HG03025 (cell line): ENCODE measurements at regions not wholly inside any gene's neighbourhood (a gene's known extent, or its start where the extent isn't known, plus 50 kb on each side); places are given as distances from the start of the nearest gene placed in this dataset.

Experiments used
- ATAC-seq: cut with Tn5 transposase; IDR thresholded peaks from one replicate; pipeline ENCODE4 v1.9.1; 2021; ENCODE audit warnings: mild to moderate bottlenecking, moderate library complexity; ENCODE audit not compliant: unreplicated experiment, low FRiP score

GRCh38 chr6:22394691-22395090 is 97.9 kb upstream of the PRL start:
- no peak for ATAC-seq

- no peak for ATAC-seq
Observed at GRCh38 chr6:22399693-22400092, 102.9 kb upstream of the PRL start.

DNA sequence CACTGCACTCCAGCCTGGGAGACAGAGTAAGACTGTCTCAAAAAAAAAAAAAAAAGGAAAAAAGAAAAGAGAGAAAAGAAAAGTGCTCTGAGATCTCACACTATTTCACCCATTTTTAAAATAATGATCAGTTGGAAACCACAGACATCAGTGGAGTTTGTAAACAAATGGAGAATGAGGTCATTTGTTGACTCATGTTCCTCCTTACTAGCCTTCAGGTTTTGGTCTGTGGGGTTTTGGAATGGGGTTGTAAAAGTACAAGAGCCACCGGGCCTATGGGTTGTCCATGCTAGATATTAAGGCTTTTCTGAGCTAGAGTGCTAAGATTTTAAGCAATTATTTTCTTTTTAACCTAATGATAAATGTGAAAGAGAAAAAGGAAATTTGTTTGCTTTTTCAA is 104.4 kb upstream of the PRL start:
- no peak for ATAC-seq

DNA sequence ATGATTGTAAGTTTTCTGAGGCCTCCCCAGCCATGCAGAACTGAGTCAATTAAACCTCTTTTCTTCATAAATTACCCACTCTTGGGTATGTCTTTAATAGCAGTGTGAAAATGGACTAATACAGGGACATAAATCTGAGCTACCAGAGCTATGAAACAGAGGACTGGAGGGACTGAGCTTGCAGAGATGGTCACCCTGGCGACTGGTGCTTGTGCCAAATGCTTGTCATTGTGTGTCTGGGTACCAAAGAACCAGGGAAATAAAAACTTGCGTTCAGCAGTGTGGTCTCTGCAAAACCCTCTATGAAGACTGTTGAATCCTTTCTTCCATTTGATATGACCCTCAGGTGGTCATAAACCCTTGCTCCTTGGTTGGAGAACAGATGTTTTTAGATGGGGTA is 105.1 kb upstream of the PRL start:
- no peak for ATAC-seq

DNA sequence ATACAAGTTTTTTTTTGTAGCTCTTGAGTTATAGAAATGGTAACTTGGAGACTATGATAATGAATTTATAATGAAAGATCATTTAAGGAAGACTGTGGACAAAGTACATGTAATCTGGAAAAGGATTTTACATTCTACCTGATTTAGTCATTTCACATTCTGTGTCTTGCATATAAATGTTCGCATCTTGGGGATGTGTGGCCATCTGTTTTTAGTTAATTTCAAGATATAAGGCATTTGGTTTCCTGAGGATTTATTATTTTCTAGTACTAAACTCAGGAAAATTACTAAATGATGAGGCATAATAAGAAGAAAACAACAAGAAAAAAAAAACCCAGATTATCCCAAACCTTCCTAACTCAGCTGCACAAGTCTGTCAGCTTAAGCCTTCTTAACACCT is 112.7 kb upstream of the PRL start:
- no peak for ATAC-seq

GRCh38 chr6:22411376-22412105 is 114.7 kb upstream of the PRL start:
- no peak for ATAC-seq

DNA sequence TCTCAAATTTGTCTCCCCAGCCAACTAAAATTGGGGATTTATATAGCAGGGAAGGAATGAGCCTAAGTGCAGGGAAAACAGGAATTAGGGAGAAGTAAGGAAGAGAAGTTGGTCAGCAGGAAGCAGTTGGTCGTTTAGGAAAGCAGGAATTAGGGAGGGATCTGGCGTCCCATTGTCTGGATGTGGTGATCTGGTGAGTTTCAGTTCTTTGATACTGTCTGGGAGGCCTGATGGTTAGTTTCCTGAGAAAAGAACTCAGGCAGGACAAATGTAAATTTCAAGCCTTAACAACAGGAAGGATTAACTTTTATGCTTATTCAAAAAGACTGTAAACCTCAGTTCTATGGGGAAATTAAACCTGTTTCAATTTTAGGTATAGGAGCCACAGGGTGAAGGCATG is 116.2 kb upstream of the PRL start:
- ATAC-seq: no peak

DNA sequence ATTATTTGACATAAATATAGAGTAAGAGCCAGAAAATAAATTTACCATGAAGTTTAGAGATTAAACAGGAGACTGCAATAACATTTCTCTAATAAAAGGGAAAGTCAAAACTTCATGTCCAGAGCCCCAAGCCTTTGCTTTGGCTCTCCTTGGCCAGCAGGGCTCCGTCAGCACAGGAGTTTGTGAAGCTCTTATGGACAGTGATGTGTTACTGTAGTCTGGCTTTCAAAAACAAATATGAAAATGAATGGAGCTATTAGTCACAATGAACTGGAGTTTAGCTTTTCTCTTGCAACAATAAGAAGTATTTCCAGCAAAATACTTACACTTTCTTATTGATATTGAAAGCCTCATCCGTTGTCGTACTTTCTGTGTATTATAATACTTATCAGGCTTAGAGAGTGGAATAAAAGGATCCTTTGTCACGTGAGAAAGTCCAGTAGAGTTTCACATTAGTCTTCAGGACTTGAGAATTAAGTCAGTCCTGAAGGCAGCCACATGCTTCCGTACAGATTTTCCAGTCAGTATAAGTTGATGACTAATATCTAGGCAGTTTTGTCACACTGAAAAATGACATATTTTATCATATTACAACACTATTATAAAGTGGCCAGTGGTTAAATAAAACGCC is 117.0 kb upstream of the PRL start:
- ATAC-seq: no peak

GRCh38 chr6:22418714-22419113 is 121.9 kb upstream of the PRL start:
- ATAC-seq: no peak

DNA sequence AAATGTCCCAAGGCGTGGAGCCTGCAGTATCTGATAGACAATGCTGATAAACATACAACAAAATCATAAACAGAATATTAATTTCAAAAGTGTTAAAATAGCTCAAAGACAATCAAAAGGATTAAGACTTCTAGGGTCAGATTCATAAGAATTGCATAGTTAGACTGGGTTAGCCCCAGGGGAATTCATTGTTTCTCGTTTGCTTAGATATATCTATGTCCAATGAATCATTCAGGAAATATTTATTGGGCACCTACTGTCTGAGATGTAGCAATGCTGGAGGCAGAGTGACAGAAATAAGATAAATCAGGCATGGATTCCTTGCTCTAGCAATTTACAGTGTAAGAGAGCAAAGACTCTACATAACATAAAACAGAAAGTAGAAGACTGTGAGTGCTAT is 124.4 kb upstream of the PRL start:
- no peak for ATAC-seq

DNA sequence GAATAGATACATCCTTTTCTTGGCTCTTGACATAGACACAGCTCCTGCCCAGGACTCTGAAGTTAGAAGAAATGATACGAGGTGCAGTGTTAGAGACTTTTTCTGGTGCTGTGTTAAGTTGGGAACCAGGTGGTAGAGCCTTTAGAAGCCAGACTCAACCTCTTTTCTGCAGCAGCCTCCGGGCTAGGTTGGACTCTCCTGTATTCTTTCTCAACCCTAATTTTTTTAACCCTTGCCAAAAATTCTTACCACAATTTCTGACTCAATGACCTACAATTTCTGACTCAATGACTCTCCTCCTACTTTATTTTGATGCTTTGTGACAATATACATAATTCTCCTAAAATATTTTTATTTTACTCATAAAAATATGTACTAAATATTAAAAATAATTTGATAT is 127.4 kb upstream of the PRL start:
- no peak for ATAC-seq

DNA sequence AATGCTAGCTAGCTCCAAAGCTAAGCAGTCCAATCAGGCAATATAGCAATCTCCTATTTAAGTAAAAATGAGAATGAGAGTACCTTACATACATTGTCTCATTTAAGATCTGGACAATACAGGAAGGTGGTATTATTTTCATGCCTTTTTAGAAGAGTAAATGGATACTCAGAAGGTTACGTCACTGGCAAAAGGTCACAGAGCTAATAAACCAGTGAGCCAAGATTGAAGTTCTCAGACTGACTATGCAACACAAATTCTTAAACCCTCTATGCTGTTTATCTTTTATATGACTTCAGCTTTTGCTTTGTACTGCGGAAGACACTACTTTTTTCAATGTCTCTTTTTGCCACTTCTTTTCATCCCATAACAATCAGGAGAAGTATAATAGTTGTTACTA is 135.2 kb upstream of the PRL start:
- ATAC-seq: no peak

DNA sequence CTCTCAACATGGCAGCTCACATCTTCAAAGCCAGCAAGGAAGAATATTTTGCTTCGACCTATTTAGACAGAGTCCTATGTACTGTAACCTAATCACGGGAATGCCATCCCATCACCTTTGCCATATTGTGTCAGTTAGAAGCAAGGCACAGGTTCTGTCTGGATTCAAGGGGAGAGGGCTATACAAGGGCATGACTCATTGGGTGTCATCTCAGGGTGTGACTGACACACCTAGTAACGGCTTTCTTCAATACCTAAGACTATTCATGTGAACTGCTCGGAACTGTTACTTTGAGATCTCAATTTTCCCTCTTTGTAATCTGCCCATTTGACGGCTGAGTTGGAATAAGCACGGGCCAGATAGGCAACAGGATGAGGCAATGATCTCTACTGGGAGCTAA is 135.6 kb upstream of the HDGFL1 start:
- ATAC-seq: no peak

GRCh38 chr6:22435151-22435550 is 134.2 kb upstream of the HDGFL1 start:
- no peak for ATAC-seq

DNA sequence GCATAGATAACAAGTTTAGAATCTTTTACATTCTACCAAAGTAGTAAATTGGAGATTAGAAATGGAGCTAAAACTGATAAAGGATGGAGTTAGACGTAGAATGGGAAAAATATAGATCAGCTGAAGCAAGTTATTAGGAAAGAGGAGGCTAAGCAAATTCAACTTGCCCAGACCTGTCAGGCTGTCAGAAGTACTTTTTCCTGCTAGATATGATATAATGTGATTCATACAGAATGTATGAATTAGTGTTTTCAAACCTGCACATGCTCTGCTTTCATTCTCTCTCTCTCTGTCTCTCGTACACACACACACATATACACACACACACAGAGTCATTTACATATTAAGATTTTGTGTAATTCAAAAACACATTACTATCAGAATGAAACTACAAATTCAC is 133.2 kb upstream of the HDGFL1 start:
- no peak for ATAC-seq

DNA sequence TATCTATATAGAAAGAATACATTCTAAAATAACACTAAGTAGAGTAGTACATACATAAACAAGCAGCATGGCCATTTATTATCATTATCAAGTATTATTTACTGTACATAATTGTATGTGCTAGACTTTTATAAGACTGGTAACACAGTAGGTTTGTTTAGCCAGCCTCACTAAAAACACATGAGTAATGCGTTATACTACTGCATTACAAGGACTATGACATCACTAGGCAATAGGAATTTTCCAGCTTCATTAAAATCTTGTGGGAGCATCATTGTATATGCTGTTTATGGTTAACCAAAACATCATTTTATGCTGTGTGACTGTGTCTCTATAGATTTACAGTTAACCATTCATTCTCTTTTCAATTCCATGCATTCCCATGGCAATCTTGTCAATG is 131.7 kb upstream of the HDGFL1 start:
- ATAC-seq: no peak

DNA sequence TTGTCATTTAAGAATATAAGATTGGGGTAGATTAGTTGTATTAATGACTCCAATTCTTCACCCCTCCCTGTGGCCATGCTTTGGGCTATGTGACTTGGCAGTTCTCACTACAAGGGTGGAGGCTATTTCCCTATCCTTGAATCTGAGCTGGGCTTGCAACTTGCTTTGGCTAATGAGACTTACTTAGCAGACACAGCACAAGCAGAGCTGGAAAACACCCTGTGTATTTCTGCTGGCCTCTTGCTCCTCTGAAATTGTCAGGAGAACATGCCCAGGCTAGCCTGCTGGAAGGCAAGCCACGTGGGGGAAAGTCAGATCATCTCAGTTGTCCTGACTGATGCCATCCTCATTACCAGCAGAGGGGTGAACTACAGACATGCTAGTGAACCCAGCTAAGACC is 126.5 kb upstream of the HDGFL1 start:
- no peak for ATAC-seq

- no peak for ATAC-seq
Observed at GRCh38 chr6:22444330-22444729, 125.0 kb upstream of the HDGFL1 start.

DNA sequence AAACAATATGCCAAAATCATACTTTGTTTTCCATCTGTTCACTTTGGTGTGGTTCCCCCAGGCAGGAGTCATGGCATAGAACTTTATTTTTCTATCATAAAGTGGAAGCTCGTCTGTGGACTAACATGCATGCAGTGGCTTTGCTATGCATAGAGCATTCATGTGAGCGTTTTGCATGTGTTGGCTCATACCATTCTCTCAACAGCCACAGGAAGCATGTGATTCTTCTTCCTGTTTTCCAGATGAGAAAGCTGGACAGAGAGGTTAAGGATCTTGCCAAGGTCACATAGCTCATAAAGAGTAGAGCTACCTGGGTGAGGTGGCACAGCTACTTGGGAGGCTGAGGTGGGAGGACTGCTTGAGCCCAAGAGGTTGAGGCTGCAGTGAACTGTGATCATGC is 123.4 kb upstream of the HDGFL1 start:
- no peak for ATAC-seq

GRCh38 chr6:22447249-22448196 is 121.8 kb upstream of the HDGFL1 start:
- ATAC-seq: no peak

DNA sequence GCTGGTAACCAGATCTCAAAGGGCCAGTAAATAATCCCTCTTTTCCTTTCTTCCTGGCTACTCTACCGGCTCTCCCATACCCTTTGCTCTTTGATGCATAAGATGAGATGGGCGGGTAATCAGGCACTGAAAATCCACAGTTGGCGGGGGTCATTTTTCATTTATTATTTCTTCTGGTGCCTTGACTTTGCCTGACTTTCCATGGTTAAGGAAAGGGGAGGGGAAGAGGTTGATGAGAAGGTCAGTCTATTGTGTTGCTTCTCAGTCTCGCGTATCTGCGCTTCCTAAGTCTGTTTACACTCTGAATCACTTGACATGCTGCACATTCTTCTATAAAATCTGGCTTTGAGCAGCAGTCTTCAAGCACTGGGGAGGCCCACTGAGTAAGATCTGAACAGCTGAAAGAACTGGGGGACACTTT is 121.1 kb upstream of the HDGFL1 start:
- ATAC-seq: no peak
